SK-N-SH (cell line): ENCODE measurements at regions not wholly inside any gene's neighbourhood (a gene's known extent, or its start where the extent isn't known, plus 50 kb on each side); places are given as distances from the start of the nearest gene placed in this dataset.

Experiments used
- ELF1 ChIP-seq: IDR thresholded peaks from 2 replicates; pipeline ENCODE4 v1.4.0; 2012
- SIN3A ChIP-seq: IDR thresholded peaks from 2 replicates; pipeline ENCODE4 v1.6.1; 2012; ENCODE audit warnings: low read depth, mild to moderate bottlenecking, low read length, moderate library complexity, borderline replicate concordance
- TF ChIP-seq, protein P1 (sequence below): fragments of 200-600 bp; sonication (generic); IDR thresholded peaks from 2 replicates; pipeline ENCODE4 v1.6.1; 2017; ENCODE audit warnings: antibody characterized with exemption, mild to moderate bottlenecking, moderate library complexity

DNA sequence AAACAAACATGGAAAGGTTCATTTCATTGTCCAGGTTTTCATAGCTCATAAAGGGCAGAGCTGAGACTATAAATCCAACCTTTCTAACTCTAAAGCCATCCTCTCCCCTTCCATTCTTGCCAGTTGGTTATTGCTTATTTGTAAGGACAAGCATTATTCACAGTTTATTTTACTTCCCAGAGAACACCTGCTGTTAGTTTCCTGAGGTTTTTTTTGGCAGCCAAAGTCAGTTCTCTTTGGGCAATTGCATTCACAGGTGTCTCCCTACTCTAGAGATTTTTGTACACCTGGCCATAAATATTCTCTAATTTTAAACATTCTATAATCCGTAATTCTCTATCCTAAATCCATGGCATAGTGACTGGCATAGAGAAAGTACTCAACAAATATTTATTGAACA is 87.3 kb upstream of the SPHKAP start:
- TF ChIP-seq SIN3A (no peak), ELF1 (no peak)
- TF ChIP-seq, protein P1, sequence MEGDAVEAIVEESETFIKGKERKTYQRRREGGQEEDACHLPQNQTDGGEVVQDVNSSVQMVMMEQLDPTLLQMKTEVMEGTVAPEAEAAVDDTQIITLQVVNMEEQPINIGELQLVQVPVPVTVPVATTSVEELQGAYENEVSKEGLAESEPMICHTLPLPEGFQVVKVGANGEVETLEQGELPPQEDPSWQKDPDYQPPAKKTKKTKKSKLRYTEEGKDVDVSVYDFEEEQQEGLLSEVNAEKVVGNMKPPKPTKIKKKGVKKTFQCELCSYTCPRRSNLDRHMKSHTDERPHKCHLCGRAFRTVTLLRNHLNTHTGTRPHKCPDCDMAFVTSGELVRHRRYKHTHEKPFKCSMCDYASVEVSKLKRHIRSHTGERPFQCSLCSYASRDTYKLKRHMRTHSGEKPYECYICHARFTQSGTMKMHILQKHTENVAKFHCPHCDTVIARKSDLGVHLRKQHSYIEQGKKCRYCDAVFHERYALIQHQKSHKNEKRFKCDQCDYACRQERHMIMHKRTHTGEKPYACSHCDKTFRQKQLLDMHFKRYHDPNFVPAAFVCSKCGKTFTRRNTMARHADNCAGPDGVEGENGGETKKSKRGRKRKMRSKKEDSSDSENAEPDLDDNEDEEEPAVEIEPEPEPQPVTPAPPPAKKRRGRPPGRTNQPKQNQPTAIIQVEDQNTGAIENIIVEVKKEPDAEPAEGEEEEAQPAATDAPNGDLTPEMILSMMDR = no peak
